Fibroblast of lung (primary cell): ENCODE measurements at regions not wholly inside any gene's neighbourhood (a gene's known extent, or its start where the extent isn't known, plus 50 kb on each side); places are given as distances from the start of the nearest gene placed in this dataset.

ENCODE experiments used
- DNase-seq, 2 donors: peaks; one replicate each; pipeline versions ENCODE4 v3.0.0 to v3.0.0-alpha.2; 2010; ENCODE audit warnings: low read depth in 2 of 2
- H2AFZ ChIP-seq: 2 replicates; pipeline ENCODE4 v1.5.1; 2012; ENCODE audit warnings: low read length, control low read depth, inconsistent platforms
- H3K27ac ChIP-seq: 2 replicates; pipeline ENCODE4 v1.5.1; 2011; ENCODE audit warnings: low read length, control low read depth; ENCODE audit not compliant: insufficient read depth
- H3K27me3 ChIP-seq: 2 replicates; pipeline ENCODE4 v1.5.1; 2011; ENCODE audit warnings: mild to moderate bottlenecking, low read length; ENCODE audit not compliant: control insufficient read depth, insufficient read depth
- H3K36me3 ChIP-seq: 2 replicates; pipeline ENCODE4 v1.5.1; 2011; ENCODE audit warnings: low read length; ENCODE audit not compliant: control insufficient read depth, insufficient read depth
- H3K4me1 ChIP-seq: 2 replicates; pipeline ENCODE4 v1.5.1; 2011; ENCODE audit warnings: low read length; ENCODE audit not compliant: control insufficient read depth, insufficient read depth; ENCODE audit errors: extremely low read depth
- H3K4me2 ChIP-seq: 2 replicates; pipeline ENCODE4 v1.5.1; 2011; ENCODE audit warnings: low read length, control low read depth; ENCODE audit not compliant: insufficient read depth; ENCODE audit errors: extremely low read depth
- H3K4me3 ChIP-seq, 4 experiments: fragments of 200-600 bp in 1 of 4; sonication (generic) in 1 of 4; replicated peaks in 1 of 4; 2 replicates each; pipeline ENCODE4 v1.5.1; 2011 to 2016; ENCODE audit warnings: low read length in 4 of 4, low read depth in 3 of 4, mild to moderate bottlenecking in 3 of 4, control low read depth in 2 of 4, inconsistent platforms in 1 of 4, mixed read lengths in 1 of 4; ENCODE audit not compliant: insufficient read depth in 1 of 4; ENCODE audit errors: control extremely low read depth in 1 of 4
- H3K79me2 ChIP-seq: 2 replicates; pipeline ENCODE4 v1.5.1; 2012; ENCODE audit warnings: mild to moderate bottlenecking, low read length, inconsistent platforms; ENCODE audit not compliant: control insufficient read depth, insufficient read depth
- H3K9ac ChIP-seq: 2 replicates; pipeline ENCODE4 v1.5.1; 2011; ENCODE audit warnings: mild to moderate bottlenecking, low read length, control low read depth; ENCODE audit not compliant: insufficient read depth
- H3K9me3 ChIP-seq: 2 replicates; pipeline ENCODE4 v1.5.1; 2012; ENCODE audit warnings: low read depth, low read length; ENCODE audit not compliant: control insufficient read depth, insufficient read depth
- H4K20me1 ChIP-seq: 2 replicates; pipeline ENCODE4 v1.5.1; 2011; ENCODE audit warnings: low read length; ENCODE audit not compliant: control insufficient read depth, insufficient read depth; ENCODE audit errors: extremely low read depth
- EZH2 ChIP-seq: IDR thresholded peaks from 2 replicates; pipeline ENCODE4 v1.5.1; 2012; ENCODE audit warnings: low read length, control low read depth, mild to moderate bottlenecking; ENCODE audit errors: missing control alignments
- TF ChIP-seq, protein P1 (sequence below), 2 donors: IDR thresholded peaks in 1 of 2; conservative IDR thresholded peaks in 1 of 2; 1 replicate in 1 of 2; 2 replicates in 1 of 2; pipeline ENCODE4 v1.5.1; 2011 to 2012; ENCODE audit warnings: low read length in 2 of 2, control low read depth in 1 of 2, inconsistent platforms in 1 of 2, low read depth in 1 of 2, mild to moderate bottlenecking in 1 of 2

DNA sequence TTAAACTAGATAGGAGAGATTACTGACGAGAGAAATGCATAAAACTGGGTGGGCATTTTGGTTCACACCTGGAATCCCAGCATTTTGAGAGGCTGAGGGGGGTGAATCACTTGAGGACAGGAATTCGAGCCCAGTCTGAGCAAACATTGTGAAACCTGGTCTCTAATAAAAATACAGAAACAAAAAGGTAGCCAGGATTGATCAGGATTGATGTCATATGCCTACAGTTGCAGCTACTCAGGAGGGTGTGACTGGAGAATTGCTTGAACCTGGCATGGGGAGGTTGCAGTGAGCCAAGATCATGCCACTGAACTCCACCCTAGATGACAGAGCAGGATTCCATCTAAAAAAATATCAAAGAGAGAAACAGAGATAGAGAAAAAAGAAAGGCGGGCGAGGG, 751.7 kb upstream of the AMELY start:
- no peak for DNase-seq
- TF ChIP-seq EZH2 = no peak
- TF ChIP-seq, protein P1, sequence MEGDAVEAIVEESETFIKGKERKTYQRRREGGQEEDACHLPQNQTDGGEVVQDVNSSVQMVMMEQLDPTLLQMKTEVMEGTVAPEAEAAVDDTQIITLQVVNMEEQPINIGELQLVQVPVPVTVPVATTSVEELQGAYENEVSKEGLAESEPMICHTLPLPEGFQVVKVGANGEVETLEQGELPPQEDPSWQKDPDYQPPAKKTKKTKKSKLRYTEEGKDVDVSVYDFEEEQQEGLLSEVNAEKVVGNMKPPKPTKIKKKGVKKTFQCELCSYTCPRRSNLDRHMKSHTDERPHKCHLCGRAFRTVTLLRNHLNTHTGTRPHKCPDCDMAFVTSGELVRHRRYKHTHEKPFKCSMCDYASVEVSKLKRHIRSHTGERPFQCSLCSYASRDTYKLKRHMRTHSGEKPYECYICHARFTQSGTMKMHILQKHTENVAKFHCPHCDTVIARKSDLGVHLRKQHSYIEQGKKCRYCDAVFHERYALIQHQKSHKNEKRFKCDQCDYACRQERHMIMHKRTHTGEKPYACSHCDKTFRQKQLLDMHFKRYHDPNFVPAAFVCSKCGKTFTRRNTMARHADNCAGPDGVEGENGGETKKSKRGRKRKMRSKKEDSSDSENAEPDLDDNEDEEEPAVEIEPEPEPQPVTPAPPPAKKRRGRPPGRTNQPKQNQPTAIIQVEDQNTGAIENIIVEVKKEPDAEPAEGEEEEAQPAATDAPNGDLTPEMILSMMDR (conservative IDR thresholded peaks at IDR 0.05 in 1 of 2, IDR thresholded peaks at IDR 0.05 in 1 of 2; ENCODE audit: low read depth in 1 of 2, low read length in 2 of 2) = no peak

DNA sequence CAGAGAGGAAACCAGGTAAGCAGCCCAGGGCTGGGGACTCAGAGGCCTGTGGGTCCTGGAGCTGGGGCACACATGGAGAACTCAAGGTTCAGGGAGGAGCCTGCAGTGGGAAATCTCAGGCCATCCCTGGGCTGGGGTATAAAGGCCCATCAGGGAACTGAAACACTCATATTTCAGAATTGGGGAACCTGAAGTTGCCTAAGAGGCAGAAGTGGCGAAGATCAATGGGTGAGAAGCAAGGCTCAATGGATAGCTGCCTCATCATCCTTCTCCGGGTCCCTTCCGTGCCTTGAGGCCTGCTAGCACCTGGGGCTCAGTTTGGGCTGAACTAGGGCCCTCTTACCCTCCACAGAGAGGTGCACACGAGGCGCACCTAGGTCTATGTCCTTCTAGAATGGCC, 747.5 kb upstream of the AMELY start:
- TF ChIP-seq, protein P1 (conservative IDR thresholded peaks at IDR 0.05 in 1 of 2, IDR thresholded peaks at IDR 0.05 in 1 of 2; ENCODE audit: low read depth in 1 of 2, low read length in 2 of 2) = no peak
- no peak for TF ChIP-seq EZH2
- H3K4me3 ChIP-seq = no peak overlapping the region
- H3K4me1 ChIP-seq = no peaks in the 10 kb centered on the region
- no peaks in the 10 kb centered on the region for H4K20me1 ChIP-seq
- no peak overlapping the region for H3K27ac ChIP-seq
- no peaks in the 10 kb centered on the region for H3K27me3 ChIP-seq
- no peaks in the 10 kb centered on the region for H3K36me3 ChIP-seq
- no peak overlapping the region for H2AFZ ChIP-seq
- no peak overlapping the region for H3K9ac ChIP-seq
- no peaks in the 10 kb centered on the region for H3K9me3 ChIP-seq
- H3K4me2 ChIP-seq = no peak overlapping the region
- no peaks in the 10 kb centered on the region for H3K79me2 ChIP-seq
- DNase-seq = no peak

More for the DNA sequence above, 751.7 kb upstream of the AMELY start:
- Histone ChIP-seq H3K4me2 (no peak overlapping the region), H3K9me3 (no peaks in the 10 kb centered on the region), H3K27ac (no peak overlapping the region), H4K20me1 (no peaks in the 10 kb centered on the region), H3K4me1 (no peaks in the 10 kb centered on the region), H3K27me3 (no peaks in the 10 kb centered on the region), H3K9ac (no peak overlapping the region), H2AFZ (no peak overlapping the region), H3K4me3 (no peak overlapping the region), H3K79me2 (no peaks in the 10 kb centered on the region), H3K36me3 (no peaks in the 10 kb centered on the region)

DNA sequence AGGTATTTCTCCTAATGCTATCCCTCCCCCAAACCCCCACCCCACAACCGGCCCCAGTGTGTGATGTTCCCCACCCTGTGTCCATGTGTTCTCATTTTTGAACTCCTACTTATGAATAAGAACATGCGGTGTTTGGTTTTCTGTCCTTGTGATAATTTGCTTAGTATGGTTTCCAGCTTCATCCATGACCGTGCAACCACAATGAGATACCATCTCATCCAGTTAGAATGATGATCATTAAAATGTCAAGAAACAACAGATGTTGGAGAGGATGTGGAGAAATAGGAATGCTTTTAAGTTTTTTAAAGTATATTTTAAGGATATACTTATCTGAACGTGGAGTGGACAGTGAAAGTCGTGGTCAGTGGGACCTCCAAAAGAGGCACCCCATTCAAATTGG, 745.0 kb upstream of the AMELY start:
- Histone ChIP-seq H3K4me3 (no peak overlapping the region), H3K4me2 (no peak overlapping the region), H3K9me3 (no peaks in the 10 kb centered on the region), H2AFZ (no peak overlapping the region), H3K79me2 (no peaks in the 10 kb centered on the region), H3K27me3 (no peaks in the 10 kb centered on the region), H4K20me1 (no peaks in the 10 kb centered on the region), H3K36me3 (no peaks in the 10 kb centered on the region), H3K27ac (no peak overlapping the region), H3K4me1 (no peaks in the 10 kb centered on the region), H3K9ac (no peak overlapping the region)
- TF ChIP-seq, protein P1 (conservative IDR thresholded peaks at IDR 0.05 in 1 of 2, IDR thresholded peaks at IDR 0.05 in 1 of 2; ENCODE audit: low read depth in 1 of 2, low read length in 2 of 2) = no peak
- no peak for TF ChIP-seq EZH2
- no peak for DNase-seq
